ENCODE measurements at regions not wholly inside any gene's neighbourhood (a gene's known extent, or its start where the extent isn't known, plus 50 kb on each side); places are given as distances from the start of the nearest gene placed in this dataset.

- no peak for TF ChIP-seq CTCF (conservative IDR thresholded peaks at IDR 0.05)
- no peak for TF ChIP-seq ZFX (IDR thresholded peaks at IDR 0.05)
Observed at GRCh38 chr2:42882756-42883155, 90.4 kb upstream of the HAAO start.
